ENCODE measurements at regions not wholly inside any gene's neighbourhood (a gene's known extent, or its start where the extent isn't known, plus 50 kb on each side); places are given as distances from the start of the nearest gene placed in this dataset.

DNA sequence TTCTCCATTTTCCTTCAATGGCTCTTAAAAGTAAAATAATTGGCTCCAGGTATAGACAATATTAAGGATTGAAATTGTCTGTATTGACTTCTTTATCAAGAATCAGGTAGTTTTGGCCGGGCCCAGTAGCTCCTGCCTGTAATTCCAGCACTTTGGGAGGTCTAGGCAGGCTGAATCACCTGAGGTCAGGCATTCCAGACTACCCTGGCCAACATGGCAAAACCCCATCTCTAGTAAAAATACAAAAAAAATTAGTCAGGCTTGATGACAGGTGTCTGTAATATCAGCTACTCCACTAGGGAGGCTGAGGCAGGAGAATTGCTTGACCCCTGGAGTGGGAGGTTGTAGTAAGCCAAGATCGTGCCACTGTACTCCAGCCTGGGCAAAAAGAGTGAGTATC lies 1008.5 kb upstream of the EEF2KMT start:
- TF ChIP-seq, protein P1, sequence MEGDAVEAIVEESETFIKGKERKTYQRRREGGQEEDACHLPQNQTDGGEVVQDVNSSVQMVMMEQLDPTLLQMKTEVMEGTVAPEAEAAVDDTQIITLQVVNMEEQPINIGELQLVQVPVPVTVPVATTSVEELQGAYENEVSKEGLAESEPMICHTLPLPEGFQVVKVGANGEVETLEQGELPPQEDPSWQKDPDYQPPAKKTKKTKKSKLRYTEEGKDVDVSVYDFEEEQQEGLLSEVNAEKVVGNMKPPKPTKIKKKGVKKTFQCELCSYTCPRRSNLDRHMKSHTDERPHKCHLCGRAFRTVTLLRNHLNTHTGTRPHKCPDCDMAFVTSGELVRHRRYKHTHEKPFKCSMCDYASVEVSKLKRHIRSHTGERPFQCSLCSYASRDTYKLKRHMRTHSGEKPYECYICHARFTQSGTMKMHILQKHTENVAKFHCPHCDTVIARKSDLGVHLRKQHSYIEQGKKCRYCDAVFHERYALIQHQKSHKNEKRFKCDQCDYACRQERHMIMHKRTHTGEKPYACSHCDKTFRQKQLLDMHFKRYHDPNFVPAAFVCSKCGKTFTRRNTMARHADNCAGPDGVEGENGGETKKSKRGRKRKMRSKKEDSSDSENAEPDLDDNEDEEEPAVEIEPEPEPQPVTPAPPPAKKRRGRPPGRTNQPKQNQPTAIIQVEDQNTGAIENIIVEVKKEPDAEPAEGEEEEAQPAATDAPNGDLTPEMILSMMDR (IDR thresholded peaks at IDR 0.05 in 8 of 11, conservative IDR thresholded peaks at IDR 0.05 in 3 of 11): no peak
- TF ChIP-seq POLR2A (IDR thresholded peaks at IDR 0.05) (no peak), POLR2AphosphoS5 (IDR thresholded peaks at IDR 0.05) (no peak)
